DMS79 (cell line): ENCODE measurements at regions not wholly inside any gene's neighbourhood (a gene's known extent, or its start where the extent isn't known, plus 50 kb on each side); places are given as distances from the start of the nearest gene placed in this dataset.
"Not testable (repeated sequence)": the region's sequence is repeated elsewhere in the genome, so short reads cannot be mapped to it uniquely, and the experiment has no call there.

Experiments used
- DNase-seq: peaks from one replicate; lab custom pipeline; 2025; lab: John Stamatoyannopoulos, UW

GRCh38 chr18:38576916-38577315 is 1011.3 kb upstream of the CELF4 start:
- no peak for DNase-seq

GRCh38 chr18:38576349-38576748 is 1010.8 kb upstream of the CELF4 start:
- DNase-seq, result no peak

GRCh38 chr18:38575648-38576047 is 1010.0 kb upstream of the CELF4 start:
- no peak for DNase-seq

GRCh38 chr18:38575023-38575422 is 1009.4 kb upstream of the CELF4 start:
- DNase-seq, result no peak

- DNase-seq, result peak; percentile 81
Observed at GRCh38 chr18:38572554-38573111, 1007.0 kb upstream of the CELF4 start.

GRCh38 chr18:38571651-38572050 is 1006.1 kb upstream of the CELF4 start:
- no peak for DNase-seq

- no peak for DNase-seq
Observed at GRCh38 chr18:38565513-38565912, 999.9 kb upstream of the CELF4 start.

- no peak for DNase-seq
Observed at GRCh38 chr18:38563396-38563980, 997.9 kb upstream of the CELF4 start.

GRCh38 chr18:38557006-38557405 is 991.4 kb upstream of the CELF4 start:
- DNase-seq, result no peak

GRCh38 chr18:38552732-38553321 is 987.2 kb upstream of the CELF4 start:
- DNase-seq, result no peak

GRCh38 chr18:38551881-38552280 is 986.3 kb upstream of the CELF4 start:
- no peak for DNase-seq

GRCh38 chr18:38545071-38545470 is 979.5 kb upstream of the CELF4 start:
- no peak for DNase-seq

GRCh38 chr18:38539856-38540255 is 974.3 kb upstream of the CELF4 start:
- no peak for DNase-seq

- DNase-seq, result no peak
Observed at GRCh38 chr18:38539371-38539770, 973.8 kb upstream of the CELF4 start.

- no peak for DNase-seq
Observed at GRCh38 chr18:38534073-38534472, 968.5 kb upstream of the CELF4 start.

GRCh38 chr18:38526922-38527321 is 961.3 kb upstream of the CELF4 start:
- no peak for DNase-seq

GRCh38 chr18:38525039-38525438 is 959.4 kb upstream of the CELF4 start:
- DNase-seq, result no peak

GRCh38 chr18:38520786-38521185 is 955.2 kb upstream of the CELF4 start:
- no peak for DNase-seq

- no peak for DNase-seq
Observed at GRCh38 chr18:38502539-38502938, 936.9 kb upstream of the CELF4 start.

- DNase-seq, result no peak
Observed at GRCh38 chr18:38497266-38497665, 931.7 kb upstream of the CELF4 start.

- DNase-seq, result no peak
Observed at GRCh38 chr18:38496222-38496793, 930.7 kb upstream of the CELF4 start.

- peak; percentile 15 for DNase-seq
Observed at GRCh38 chr18:38494065-38494464, 928.5 kb upstream of the CELF4 start.

- DNase-seq, result no peak
Observed at GRCh38 chr18:38491195-38491594, 925.6 kb upstream of the CELF4 start.

- DNase-seq, result not testable (repeated sequence)
Observed at GRCh38 chr18:38489721-38490120, 924.1 kb upstream of the CELF4 start.
